GM12878 (cell line): ENCODE measurements at regions not wholly inside any gene's neighbourhood (a gene's known extent, or its start where the extent isn't known, plus 50 kb on each side); places are given as distances from the start of the nearest gene placed in this dataset.
"Not testable (repeated sequence)": the region's sequence is repeated elsewhere in the genome, so short reads cannot be mapped to it uniquely, and the experiment has no call there.

Source experiments
- ATAC-seq: fragments of 200-7000 bp; cut with Tn5 transposase; 3 replicates; pipeline ENCODE4 v1.9.1; 2020; ENCODE audit warnings: mild to moderate bottlenecking, moderate library complexity
- BruUV-seq: library from RNA; stranded (reverse); fragments of 400-500 nt; replicated peaks from 2 replicates; lab custom pipeline; 2021; lab: Mats Ljungman, UMichigan
- CTCF ChIA-PET: fragments of 300-600 bp; sonication (Branson Sonifier 250); formaldehyde crosslinking; extraction: SDS; loops from one replicate; lab custom pipeline; 2021; ENCODE audit warnings: inconsistent platforms; lab: Yijun Ruan, JAX
- POLR2A ChIA-PET: fragments of 350-600 bp; formaldehyde crosslinking; extraction: SDS; loops from one replicate; lab custom pipeline; 2021; ENCODE audit warnings: inconsistent platforms; lab: Charles Lee
- RAD21 ChIA-PET: fragments of 300-600 bp; sonication (Branson Sonifier 250); formaldehyde crosslinking; loops from one replicate; lab custom pipeline; 2023; ENCODE audit warnings: antibody characterized with exemption; ENCODE audit not compliant: unreplicated experiment; lab: Charles Lee
- SMC1A ChIA-PET: fragments of 300-600 bp; sonication (Branson Sonifier 250); formaldehyde crosslinking; loops from one replicate; lab custom pipeline; 2023; ENCODE audit not compliant: unreplicated experiment, uncharacterized antibody; lab: Charles Lee
- DNase-seq: peaks from one replicate; pipeline ENCODE4 v3.0.0-alpha.2; 2011; ENCODE audit warnings: low read depth, low spot score
- FAIRE-seq: peaks from 3 replicates; lab custom pipeline; 2011; peaks lifted over from hg19 to GRCh38; lab: Jason Lieb, UNC
- H2AFZ ChIP-seq: 2 replicates; pipeline ENCODE4 v1.6.0; 2011; ENCODE audit warnings: low read depth, low read length, control low read depth; ENCODE audit not compliant: control insufficient read depth
- H3K27ac ChIP-seq: 2 replicates; pipeline ENCODE4 v1.5.1; 2011; ENCODE audit warnings: control low read depth; ENCODE audit not compliant: control insufficient read depth, insufficient read depth
- H3K27me3 ChIP-seq, 2 experiments: replicated peaks in 1 of 2; 2 replicates each; pipeline versions ENCODE4 v1.6.0 to v1.6.1; 2011; ENCODE audit warnings: low read length in 1 of 2; ENCODE audit not compliant: control insufficient read depth in 2 of 2, insufficient read depth in 2 of 2
- H3K36me3 ChIP-seq, 2 experiments: 2 replicates each; pipeline ENCODE4 v1.5.1; 2011; ENCODE audit warnings: low read length in 1 of 2; ENCODE audit not compliant: control insufficient read depth in 2 of 2, insufficient read depth in 2 of 2
- H3K4me1 ChIP-seq: 2 replicates; pipeline ENCODE4 v1.6.1; 2011; ENCODE audit warnings: mild to moderate bottlenecking, low read length, moderate library complexity, mixed read lengths; ENCODE audit not compliant: control insufficient read depth, insufficient read depth
- H3K4me2 ChIP-seq: 2 replicates; pipeline ENCODE4 v1.6.0; 2011; ENCODE audit warnings: control low read depth; ENCODE audit not compliant: control insufficient read depth, insufficient read depth
- H3K4me3 ChIP-seq: fragments of 200-600 bp; sonication (generic); 2 replicates; pipeline ENCODE4 v1.5.1; 2016
- H3K79me2 ChIP-seq: 2 replicates; pipeline ENCODE4 v1.6.0; 2011; ENCODE audit warnings: low read length; ENCODE audit not compliant: control insufficient read depth, insufficient read depth
- H3K9ac ChIP-seq: 2 replicates; pipeline ENCODE4 v1.8.0; 2011; ENCODE audit warnings: low read length, control low read depth, mixed read lengths; ENCODE audit not compliant: control insufficient read depth, insufficient read depth
- H3K9me3 ChIP-seq: replicated peaks from 3 replicates; pipeline ENCODE4 v1.5.1; 2011; ENCODE audit warnings: mild to moderate bottlenecking, low read length; ENCODE audit not compliant: control insufficient read depth, insufficient read depth
- H4K20me1 ChIP-seq: 2 replicates; pipeline ENCODE4 v1.6.0; 2011; ENCODE audit not compliant: control insufficient read depth, insufficient read depth
- BRCA1 ChIP-seq: IDR thresholded peaks from 2 replicates; pipeline ENCODE4 v1.6.1; 2011; ENCODE audit warnings: low read depth, low read length, improper control_type of control experiment
- EED ChIP-seq: sonication (generic); IDR thresholded peaks from 2 replicates; pipeline ENCODE4 v1.6.1; 2016; ENCODE audit warnings: antibody characterized with exemption, low read depth
- EP300 ChIP-seq, 2 experiments: fragments of 150-350 bp in 1 of 2; IDR thresholded peaks; 2 replicates each; pipeline ENCODE4 v1.6.1; 2011 to 2012; ENCODE audit warnings: low read depth in 2 of 2, low read length in 2 of 2, borderline replicate concordance in 1 of 2, improper control_type of control experiment in 1 of 2, inconsistent platforms in 1 of 2; ENCODE audit not compliant: control insufficient read depth in 1 of 2
- EZH2 ChIP-seq: IDR thresholded peaks from 2 replicates; pipeline ENCODE4 v1.6.1; 2012; ENCODE audit warnings: low read depth, mild to moderate bottlenecking, control low read depth, inconsistent platforms, low read length, borderline replicate concordance; ENCODE audit not compliant: control insufficient read depth
- NFYB ChIP-seq: IDR thresholded peaks from 2 replicates; pipeline ENCODE4 v1.6.1; 2011; ENCODE audit warnings: low read depth, mild to moderate bottlenecking, low read length, improper control_type of control experiment, moderate library complexity; ENCODE audit not compliant: insufficient read depth
- NR2F1 ChIP-seq: fragments of 450-650 bp; conservative IDR thresholded peaks from 2 replicates; pipeline ENCODE4 v1.6.1; 2017; ENCODE audit warnings: mild to moderate bottlenecking
- PAX5 ChIP-seq: IDR thresholded peaks from 2 replicates; pipeline ENCODE4 v1.6.1; 2011; ENCODE audit warnings: low read depth, low read length, borderline replicate concordance
- RCOR1 ChIP-seq: conservative IDR thresholded peaks from 2 replicates; pipeline ENCODE4 v1.6.1; 2012; ENCODE audit warnings: low read depth, low read length, improper control_type of control experiment
- TARDBP ChIP-seq: IDR thresholded peaks from 2 replicates; pipeline ENCODE4 v1.6.1; 2016; ENCODE audit warnings: borderline replicate concordance
- TCF7 ChIP-seq: IDR thresholded peaks from 2 replicates; pipeline ENCODE4 v1.6.1; 2014; ENCODE audit warnings: antibody characterized with exemption, borderline replicate concordance
- WRNIP1 ChIP-seq: IDR thresholded peaks from 2 replicates; pipeline ENCODE4 v1.6.1; 2011; ENCODE audit warnings: low read depth, low read length, improper control_type of control experiment, borderline replicate concordance
- ZNF207 ChIP-seq: fragments of 450-650 bp; IDR thresholded peaks from 2 replicates; pipeline ENCODE4 v1.6.1; 2014; ENCODE audit warnings: antibody characterized with exemption, mild to moderate bottlenecking, borderline replicate concordance
- WGBS: methylation state at CpG from one replicate; pipeline ENCODE4 v1.1.6; 2016; ENCODE audit warnings: low lambda C conversion rate; ENCODE audit not compliant: insufficient replicate concordance, insufficient coverage; ENCODE audit errors: missing lambda C conversion rate; 5-methylcytosine and 5-hydroxymethylcytosine counted together
- in situ Hi-C: fragments of 300-500 bp; cut with MboI; formaldehyde crosslinking; loops from 9 replicates; pipeline ENCODE4 v1.14.3; 2018; ENCODE audit warnings: mixed read lengths
- intact Hi-C: fragments of 100-400 bp; cut with micrococcal nuclease; formaldehyde crosslinking; loops from one replicate; pipeline ENCODE4 v1.14.2; 2022; ENCODE audit not compliant: unreplicated experiment
- TF ChIP-seq, protein P1 (sequence below): fragments of 450-650 bp; conservative IDR thresholded peaks from 2 replicates; pipeline ENCODE4 v1.6.1; 2017; ENCODE audit warnings: mild to moderate bottlenecking, moderate library complexity

DNA sequence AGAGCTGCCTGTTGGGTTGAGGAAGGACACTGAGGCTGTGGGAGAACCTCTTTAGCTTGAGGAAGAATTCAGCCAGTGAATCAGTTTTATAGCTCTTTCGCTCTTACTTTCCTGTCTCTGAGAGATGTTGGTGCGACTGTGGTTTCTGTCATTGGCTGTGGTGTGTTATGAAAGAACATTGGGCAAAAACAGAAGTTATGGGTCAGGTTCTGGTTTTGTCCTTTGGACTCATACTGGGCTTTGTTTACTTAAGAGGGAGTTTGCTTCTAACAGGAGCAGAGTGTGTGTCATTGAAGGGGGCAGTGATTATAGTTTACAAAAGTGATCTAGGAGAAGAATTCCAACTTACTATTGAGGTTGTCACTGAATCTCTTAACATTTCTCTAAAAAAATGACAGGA is 97.0 kb downstream of the TLR5 start:
- SMC1A ChIA-PET: no interaction called here
- no peaks in the 10 kb centered on the region for H3K27me3 ChIP-seq
- no peaks in the 10 kb centered on the region for H3K79me2 ChIP-seq
- RAD21 ChIA-PET: no interaction called here
- no peak overlapping the region for H3K9ac ChIP-seq
- H3K4me2 ChIP-seq: no peak overlapping the region
- no peak overlapping the region for H3K27ac ChIP-seq
- ATAC-seq: no peak
- H3K4me3 ChIP-seq: no peak overlapping the region
- BruUV-seq: no TSS peak
- H3K36me3 ChIP-seq: no peaks in the 10 kb centered on the region
- H3K4me1 ChIP-seq: no peaks in the 10 kb centered on the region
- H2AFZ ChIP-seq: no peak overlapping the region
- CTCF ChIA-PET: interaction anchor here (0.7 kb wide), 1 partner anchor 337 kb away, joined by 3 read pairs; no protein-coding TSS in a partner anchor
- TF ChIP-seq EZH2: no peak
- TF ChIP-seq ZNF207: no peak
- no peak for TF ChIP-seq NFYB
- TF ChIP-seq TCF7: no peak
- no peak for TF ChIP-seq RCOR1
- no peak for TF ChIP-seq EP300 (IDR thresholded peaks at IDR 0.05; ENCODE audit: borderline replicate concordance in 1 of 2, control insufficient read depth in 1 of 2, low read depth in 2 of 2, low read length in 2 of 2)
- TF ChIP-seq BRCA1: no peak
- no peak for TF ChIP-seq NR2F1
- no peak for TF ChIP-seq EED
- no peak for TF ChIP-seq TARDBP
- TF ChIP-seq PAX5: no peak
- TF ChIP-seq, protein P1, sequence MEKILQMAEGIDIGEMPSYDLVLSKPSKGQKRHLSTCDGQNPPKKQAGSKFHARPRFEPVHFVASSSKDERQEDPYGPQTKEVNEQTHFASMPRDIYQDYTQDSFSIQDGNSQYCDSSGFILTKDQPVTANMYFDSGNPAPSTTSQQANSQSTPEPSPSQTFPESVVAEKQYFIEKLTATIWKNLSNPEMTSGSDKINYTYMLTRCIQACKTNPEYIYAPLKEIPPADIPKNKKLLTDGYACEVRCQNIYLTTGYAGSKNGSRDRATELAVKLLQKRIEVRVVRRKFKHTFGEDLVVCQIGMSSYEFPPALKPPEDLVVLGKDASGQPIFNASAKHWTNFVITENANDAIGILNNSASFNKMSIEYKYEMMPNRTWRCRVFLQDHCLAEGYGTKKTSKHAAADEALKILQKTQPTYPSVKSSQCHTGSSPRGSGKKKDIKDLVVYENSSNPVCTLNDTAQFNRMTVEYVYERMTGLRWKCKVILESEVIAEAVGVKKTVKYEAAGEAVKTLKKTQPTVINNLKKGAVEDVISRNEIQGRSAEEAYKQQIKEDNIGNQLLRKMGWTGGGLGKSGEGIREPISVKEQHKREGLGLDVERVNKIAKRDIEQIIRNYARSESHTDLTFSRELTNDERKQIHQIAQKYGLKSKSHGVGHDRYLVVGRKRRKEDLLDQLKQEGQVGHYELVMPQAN: no peak
- no peak for TF ChIP-seq WRNIP1
- TF ChIP-seq, all 136 proteins: peak for 0
- Histone ChIP-seq H4K20me1 (no peaks in the 10 kb centered on the region), H3K9me3 (no peaks in the 10 kb centered on the region)
- DNase-seq: no peak
- WGBS: 62% methylated on average over 2 of the region's 2 CpGs
- in situ Hi-C loops: no loop called here
- POLR2A ChIA-PET: no interaction called here
- intact Hi-C loops: no loop called here
- no peak for FAIRE-seq

DNA sequence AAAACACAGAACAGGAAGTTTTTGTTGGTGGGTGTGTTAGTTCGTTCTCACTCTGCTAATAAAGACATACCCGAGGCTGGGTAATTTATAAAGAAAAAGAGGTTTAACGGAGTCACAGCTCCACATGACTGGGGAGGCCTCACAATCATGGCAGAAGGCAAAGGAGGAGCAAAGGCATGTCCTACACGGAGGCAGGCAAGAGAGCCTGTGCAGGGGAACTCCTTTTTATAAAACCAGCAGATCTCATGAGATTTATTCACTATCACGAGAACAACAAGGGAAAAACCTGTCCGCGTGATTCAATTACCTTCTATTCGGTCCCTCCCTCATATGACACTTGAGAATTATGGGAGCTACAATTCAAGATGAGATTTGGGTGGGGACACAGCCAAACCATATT is 96.6 kb downstream of the TLR5 start:
- intact Hi-C loops, H3K36me3 ChIP-seq, H3K9ac ChIP-seq, H3K27ac ChIP-seq, H3K27me3 ChIP-seq, H3K4me2 ChIP-seq, RAD21 ChIA-PET, H3K4me1 ChIP-seq, H3K4me3 ChIP-seq, FAIRE-seq, POLR2A ChIA-PET, H2AFZ ChIP-seq, ATAC-seq, DNase-seq, H4K20me1 ChIP-seq, in situ Hi-C loops, SMC1A ChIA-PET, H3K9me3 ChIP-seq, H3K79me2 ChIP-seq, BruUV-seq: not testable (repeated sequence)
- CTCF ChIA-PET: interaction anchor here (0.7 kb wide), 1 partner anchor 337 kb away, joined by 3 read pairs; no protein-coding TSS in a partner anchor
- WGBS: 55% methylated on average over 8 of the region's 8 CpGs
